ENCODE measurements at regions not wholly inside any gene's neighbourhood (a gene's known extent, or its start where the extent isn't known, plus 50 kb on each side); places are given as distances from the start of the nearest gene placed in this dataset.
A peak's percentile ranks its signal among the peaks of the same experiment; 100 is the strongest.

- no peak for DNase-seq (ENCODE audit: low spot score)
Measured at GRCh38 chr10:109203646-109204353, 719.5 kb downstream of the XPNPEP1 start.

- DNase-seq (ENCODE audit: low spot score), result no peak
Measured at GRCh38 chr10:109202111-109202510, 721.2 kb downstream of the XPNPEP1 start.

- DNase-seq (ENCODE audit: low spot score), result no peak
Measured at GRCh38 chr10:109200646-109201045, 722.7 kb downstream of the XPNPEP1 start.

- DNase-seq (ENCODE audit: low spot score), result no peak
Measured at GRCh38 chr10:109191823-109192222, 731.5 kb downstream of the XPNPEP1 start.

- DNase-seq (ENCODE audit: low spot score), result no peak
Measured at GRCh38 chr10:109191341-109191740, 732.0 kb downstream of the XPNPEP1 start.

GRCh38 chr10:109187677-109188076, 735.6 kb downstream of the XPNPEP1 start:
- DNase-seq (ENCODE audit: low spot score), result no peak

GRCh38 chr10:109183366-109183765, 739.9 kb downstream of the XPNPEP1 start:
- DNase-seq (ENCODE audit: low spot score), result no peak

- no peak for DNase-seq (ENCODE audit: low spot score)
Measured at GRCh38 chr10:109178591-109178990, 744.7 kb downstream of the XPNPEP1 start.

GRCh38 chr10:109174526-109174925, 748.8 kb downstream of the XPNPEP1 start:
- DNase-seq (ENCODE audit: low spot score), result no peak

- DNase-seq (ENCODE audit: low spot score), result no peak
Measured at GRCh38 chr10:109173937-109174336, 749.4 kb downstream of the XPNPEP1 start.

- DNase-seq (ENCODE audit: low spot score), result no peak
Measured at GRCh38 chr10:109173121-109173520, 750.2 kb downstream of the XPNPEP1 start.

- DNase-seq (ENCODE audit: low spot score), result no peak
Measured at GRCh38 chr10:109166935-109167334, 756.4 kb downstream of the XPNPEP1 start.

GRCh38 chr10:109159351-109159750, 764.0 kb downstream of the XPNPEP1 start:
- DNase-seq (ENCODE audit: low spot score), result no peak

GRCh38 chr10:109156396-109156795, 766.9 kb downstream of the XPNPEP1 start:
- DNase-seq (ENCODE audit: low spot score), result no peak

- DNase-seq (ENCODE audit: low spot score), result no peak
Measured at GRCh38 chr10:109149666-109150350, 773.5 kb downstream of the XPNPEP1 start.

- no peak for DNase-seq (ENCODE audit: low spot score)
Measured at GRCh38 chr10:109127363-109127762, 795.9 kb downstream of the XPNPEP1 start.

GRCh38 chr10:109126541-109126940, 796.8 kb downstream of the XPNPEP1 start:
- DNase-seq (ENCODE audit: low spot score), result peak; percentile 5

GRCh38 chr10:109126016-109126415, 797.3 kb downstream of the XPNPEP1 start:
- DNase-seq (ENCODE audit: low spot score), result no peak

GRCh38 chr10:109115179-109115578, 808.1 kb downstream of the XPNPEP1 start:
- DNase-seq (ENCODE audit: low spot score), result no peak

- no peak for DNase-seq (ENCODE audit: low spot score)
Measured at GRCh38 chr10:109114579-109114978, 808.7 kb downstream of the XPNPEP1 start.

GRCh38 chr10:109106604-109107003, 816.7 kb downstream of the XPNPEP1 start:
- DNase-seq (ENCODE audit: low spot score), result no peak

GRCh38 chr10:109105725-109106124, 817.6 kb downstream of the XPNPEP1 start:
- DNase-seq (ENCODE audit: low spot score), result no peak

GRCh38 chr10:109104806-109105205, 818.5 kb downstream of the XPNPEP1 start:
- no peak for DNase-seq (ENCODE audit: low spot score)

GRCh38 chr10:109103278-109103677, 820.0 kb downstream of the XPNPEP1 start:
- DNase-seq (ENCODE audit: low spot score), result no peak
